Heart left ventricle (tissue), 16 donors: ENCODE measurements at regions not wholly inside any gene's neighbourhood (a gene's known extent, or its start where the extent isn't known, plus 50 kb on each side); places are given as distances from the start of the nearest gene placed in this dataset.

ENCODE experiments used
- ATAC-seq, 4 donors: fragments of 200-7000 bp; cut with Tn5 transposase; one replicate each; pipeline ENCODE4 v1.9.1; 2020 to 2022; ENCODE audit warnings: moderate library complexity in 4 of 4, mild to moderate bottlenecking in 3 of 4, moderate number of reproducible peaks in 1 of 4
- DNase-seq, 5 donors: peaks; one replicate each; pipeline ENCODE4 v3.0.0-alpha.2; 2020
- H3K27ac ChIP-seq, 12 donors: fragments of 200-600 bp; sonication (generic) in 4 of 12; one replicate each; pipeline versions ENCODE4 v1.5.0 to v1.8.0; 2016 to 2022; ENCODE audit warnings: mild to moderate bottlenecking in 2 of 12
- H3K27me3 ChIP-seq, 9 donors: fragments of 200-600 bp; sonication (generic) in 2 of 9; one replicate each; pipeline versions ENCODE4 v1.5.1 to v1.8.0; 2016 to 2022; ENCODE audit warnings: mild to moderate bottlenecking in 3 of 9
- H3K36me3 ChIP-seq, 9 donors: fragments of 200-600 bp; sonication (generic) in 2 of 9; one replicate each; pipeline versions ENCODE4 v1.5.0 to v1.8.0; 2018 to 2022; ENCODE audit warnings: mild to moderate bottlenecking in 2 of 9
- H3K4me1 ChIP-seq, 12 donors: fragments of 200-600 bp; sonication (generic) in 4 of 12; one replicate each; pipeline versions ENCODE4 v1.5.0 to v1.8.0; 2016 to 2022; ENCODE audit warnings: mild to moderate bottlenecking in 3 of 12
- H3K4me3 ChIP-seq, 12 donors: fragments of 200-600 bp; sonication (generic) in 4 of 12; one replicate each; pipeline versions ENCODE4 v1.5.0 to v1.8.0; 2017 to 2022; ENCODE audit warnings: mild to moderate bottlenecking in 9 of 12, moderate library complexity in 4 of 12
- H3K9me3 ChIP-seq, 12 donors: fragments of 200-600 bp; sonication (generic) in 4 of 12; one replicate each; pipeline versions ENCODE4 v1.5.0 to v1.8.0; 2016 to 2022; ENCODE audit warnings: mild to moderate bottlenecking in 1 of 12
- CTCF ChIP-seq, 12 donors: fragments of 200-600 bp; sonication (generic) in 4 of 12; IDR thresholded peaks; one replicate each; pipeline versions ENCODE4 v1.5.0 to v1.8.0; 2018 to 2022; ENCODE audit warnings: antibody characterized with exemption in 12 of 12, mild to moderate bottlenecking in 5 of 12
- POLR2A ChIP-seq, 2 donors: fragments of 450-650 bp; IDR thresholded peaks; one replicate each; pipeline ENCODE4 v1.6.1; 2017; ENCODE audit warnings: antibody characterized with exemption in 2 of 2, mild to moderate bottlenecking in 2 of 2, moderate library complexity in 2 of 2
- WGBS, 4 donors: extraction: QIAGEN DNeasy Blood & Tissue Kit in 2 of 4; methylation state at CpG; one replicate each; pipeline versions ENCODE4 v1.1.5 to v1.1.7; 2013 to 2018; 5-methylcytosine and 5-hydroxymethylcytosine counted together
- intact Hi-C, 10 donors: fragments of 100-400 bp; cut with DNase I; formaldehyde crosslinking; loops; one replicate each; pipeline versions ENCODE4 v1.11.1 to v1.14.2; 2022
- donor health status: ischemic (EF 13 %, LVEDD 7.1; RV severe dilation, severe dysfunction).
- donor health status: healthy with polysubstance abuse.
- donor health status: DM: no; HTN: yes; CAD: no.
- donor health status: DM: no; HTN: no; CAD: no.
- donor health status: ischemic (EF 25% LVEDD 6.9; RV normal size, moderate dysfunction).
- donor health status: ischemic (EF 25% LVEDD 5.7; RV mildly dilated, moderate dysfunction).
- donor health status: healthy.
- donor health status: DM: yes; HTN: yes; CAD: no.
- donor health status: ischemic (EF 35%, LVEDD 5.7; RV mildly dilated, moderate dysfunction).
- donor health status: nonischemic (EF 11% LVEDD 7.7; RV severe dilation, severe dysfunction).
- donor health status: DM: yes; HTN: yes; CAD: no.
- donor health status: PGD.
- donor health status: ischemic (EF 29% LVEDD 5.4; RV normal size, mild dysfunction).
- donor health status: nonischemic (EF 23%, LVEDD 6.1; RV moderate dilation, normal function).

- no peak for TF ChIP-seq CTCF (IDR thresholded peaks at IDR 0.05)
- no peak for TF ChIP-seq POLR2A (IDR thresholded peaks at IDR 0.05)
- Histone ChIP-seq H3K36me3 (no peaks in the 10 kb centered on the region), H3K4me1 (peaks cover 0 to 7% (median 0%) of the 10 kb centered on the region in 12 donors), H3K27me3 (peaks cover 0 to 46% (median 2%) of the 10 kb centered on the region in 9 donors), H3K27ac (peak overlapping the region in 3 of 12 donors; percentile 13 to 46 (median 41)), H3K9me3 (peaks cover 0 to 2% (median 0%) of the 10 kb centered on the region in 12 donors), H3K4me3 (no peak overlapping the region)
- ATAC-seq (peak in 2 of 4 donors; percentile 22 to 64), DNase-seq (no peak)
- intact Hi-C loops = no loop called here
- WGBS, 4 donors = 22 to 36% (median 31%) methylated on average over 7 of the region's 7 CpGs
Measured at GRCh38 chr16:86383488-86384262, 126.7 kb upstream of the FOXF1 start.

GRCh38 chr16:86384263-86384649 is 126.1 kb upstream of the FOXF1 start:
- peak in 1 of 5 donors; percentile 52 for DNase-seq
- TF ChIP-seq CTCF (IDR thresholded peaks at IDR 0.05) (no peak), POLR2A (IDR thresholded peaks at IDR 0.05) (no peak)

DNA sequence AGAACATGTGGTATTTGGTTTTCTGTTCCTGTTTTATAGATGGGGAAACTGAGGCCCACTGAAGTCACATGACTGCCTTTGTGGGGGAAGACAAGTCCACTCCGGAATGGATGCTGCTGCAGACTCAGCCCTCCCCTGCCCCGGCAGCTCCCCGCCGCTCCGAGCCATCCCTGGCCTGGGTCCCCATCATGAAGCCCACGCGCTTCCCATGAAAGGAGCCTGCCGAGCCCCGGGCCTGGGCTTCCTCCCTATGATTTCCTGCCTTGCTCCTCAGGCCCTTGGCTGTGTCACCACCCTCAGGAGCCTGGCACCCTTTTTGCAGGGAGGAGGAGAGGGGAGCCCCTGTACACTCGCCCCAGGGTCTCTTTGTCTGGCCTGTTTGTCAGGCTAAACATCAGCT is 125.3 kb upstream of the FOXF1 start:
- peaks cover 0 to 41% (median 3%) of the 10 kb centered on the region in 9 donors for H3K27me3 ChIP-seq
- intact Hi-C loops = no loop called here

More at GRCh38 chr16:86384263-86384649, 126.1 kb upstream of the FOXF1 start:
- Histone ChIP-seq H3K27me3 (peaks cover 0 to 44% (median 2%) of the 10 kb centered on the region in 9 donors), H3K4me3 (no peak overlapping the region), H3K36me3 (no peaks in the 10 kb centered on the region), H3K9me3 (peaks cover 0 to 2% (median 0%) of the 10 kb centered on the region in 12 donors), H3K27ac (peak overlapping the region in 2 of 12 donors; percentile 13 to 41), H3K4me1 (peaks cover 0 to 7% (median 0%) of the 10 kb centered on the region in 12 donors)
- peak in 3 of 4 donors; percentile 49 to 65 (median 52) for ATAC-seq
- intact Hi-C loops = no loop called here
- WGBS, 4 donors = 59 to 79% (median 72%) methylated on average over 9 of the region's 9 CpGs

More for the DNA sequence above, 125.3 kb upstream of the FOXF1 start:
- ATAC-seq = no peak
- H3K36me3 ChIP-seq = no peaks in the 10 kb centered on the region
- no peak overlapping the region for H3K27ac ChIP-seq
- peaks cover 0 to 2% (median 0%) of the 10 kb centered on the region in 12 donors for H3K9me3 ChIP-seq
- no peak for DNase-seq
- H3K4me1 ChIP-seq = peaks cover 0 to 7% (median 0%) of the 10 kb centered on the region in 12 donors
- no peak overlapping the region for H3K4me3 ChIP-seq
- TF ChIP-seq POLR2A (IDR thresholded peaks at IDR 0.05) (no peak), CTCF (IDR thresholded peaks at IDR 0.05) (no peak)
- 76 to 94% (median 81%) methylated on average over 8 to 10 of the region's 10 CpGs for WGBS, 4 donors
